Fibroblast of upper back skin (primary cell): ENCODE measurements at regions not wholly inside any gene's neighbourhood (a gene's known extent, or its start where the extent isn't known, plus 50 kb on each side); places are given as distances from the start of the nearest gene placed in this dataset.

ENCODE experiments used
- DNase-seq: peaks from one replicate; pipeline ENCODE4 v3.0.0-alpha.2; 2013

- no peak for DNase-seq
Observed at GRCh38 chr13:109393045-109393444, 393.3 kb downstream of the IRS2 start.

- DNase-seq, result no peak
Observed at GRCh38 chr13:109390391-109390790, 396.0 kb downstream of the IRS2 start.

GRCh38 chr13:109389892-109390345 is 396.5 kb downstream of the IRS2 start:
- peak; percentile 53 for DNase-seq

GRCh38 chr13:109389456-109389855 is 396.9 kb downstream of the IRS2 start:
- peak; percentile 80 for DNase-seq

- no peak for DNase-seq
Observed at GRCh38 chr13:109387471-109387870, 398.9 kb downstream of the IRS2 start.

GRCh38 chr13:109385242-109385560 is 401.2 kb downstream of the IRS2 start:
- DNase-seq, result peak; percentile 80

- DNase-seq, result peak; percentile 98
Observed at GRCh38 chr13:109384491-109385241, 401.7 kb downstream of the IRS2 start.

GRCh38 chr13:109383683-109384082 is 402.7 kb downstream of the IRS2 start:
- peak; percentile 92 for DNase-seq

- DNase-seq, result peak; percentile 89
Observed at GRCh38 chr13:109381546-109382180, 404.7 kb downstream of the IRS2 start.

- no peak for DNase-seq
Observed at GRCh38 chr13:109380457-109380856, 405.9 kb downstream of the IRS2 start.

GRCh38 chr13:109379930-109380329 is 406.5 kb downstream of the IRS2 start:
- no peak for DNase-seq

- DNase-seq, result no peak
Observed at GRCh38 chr13:109376936-109377335, 409.4 kb downstream of the IRS2 start.

GRCh38 chr13:109374609-109375200 is 411.7 kb downstream of the IRS2 start:
- no peak for DNase-seq

GRCh38 chr13:109372666-109373065 is 413.7 kb downstream of the IRS2 start:
- DNase-seq, result no peak

GRCh38 chr13:109371066-109371465 is 415.3 kb downstream of the IRS2 start:
- DNase-seq, result no peak

- no peak for DNase-seq
Observed at GRCh38 chr13:109370496-109370895, 415.9 kb downstream of the IRS2 start.

GRCh38 chr13:109369353-109370052 is 416.9 kb downstream of the IRS2 start:
- DNase-seq, result no peak

- no peak for DNase-seq
Observed at GRCh38 chr13:109368230-109368629, 418.2 kb downstream of the IRS2 start.

- peak; percentile 35 for DNase-seq
Observed at GRCh38 chr13:109366525-109366924, 419.9 kb downstream of the IRS2 start.

GRCh38 chr13:109363431-109363830 is 423.0 kb downstream of the IRS2 start:
- DNase-seq, result no peak

- no peak for DNase-seq
Observed at GRCh38 chr13:109362616-109363015, 423.8 kb downstream of the IRS2 start.

GRCh38 chr13:109361562-109362289 is 424.7 kb downstream of the IRS2 start:
- DNase-seq, result peak; percentile 31
